GM19043 (cell line): ENCODE measurements at regions not wholly inside any gene's neighbourhood (a gene's known extent, or its start where the extent isn't known, plus 50 kb on each side); places are given as distances from the start of the nearest gene placed in this dataset.
"Not testable (repeated sequence)": the region's sequence is repeated elsewhere in the genome, so short reads cannot be mapped to it uniquely, and the experiment has no call there.

Experiments
- ATAC-seq: cut with Tn5 transposase; IDR thresholded peaks from one replicate; pipeline ENCODE4 v1.9.1; 2021; ENCODE audit warnings: low read depth; ENCODE audit not compliant: unreplicated experiment

DNA sequence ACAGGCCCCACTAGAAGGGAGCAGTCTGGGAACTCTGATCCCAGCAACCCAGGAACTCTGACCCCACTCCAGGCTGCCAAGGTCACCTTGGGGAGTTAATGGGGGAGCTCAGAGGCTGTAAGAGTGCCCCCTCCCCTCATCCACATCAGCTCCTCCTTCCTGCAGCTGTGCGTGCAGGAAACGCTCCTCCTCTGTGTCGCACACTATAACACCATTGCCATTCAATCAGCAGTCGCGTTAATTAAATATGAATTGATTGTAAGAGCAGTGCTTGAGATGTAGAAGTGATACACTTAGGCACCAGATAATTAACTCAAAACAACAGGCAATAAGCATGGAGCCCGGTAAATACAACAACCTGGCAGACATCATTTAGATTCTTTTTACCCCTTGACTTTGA is 205.7 kb downstream of the MATN1 start:
- ATAC-seq: not testable (repeated sequence)

DNA sequence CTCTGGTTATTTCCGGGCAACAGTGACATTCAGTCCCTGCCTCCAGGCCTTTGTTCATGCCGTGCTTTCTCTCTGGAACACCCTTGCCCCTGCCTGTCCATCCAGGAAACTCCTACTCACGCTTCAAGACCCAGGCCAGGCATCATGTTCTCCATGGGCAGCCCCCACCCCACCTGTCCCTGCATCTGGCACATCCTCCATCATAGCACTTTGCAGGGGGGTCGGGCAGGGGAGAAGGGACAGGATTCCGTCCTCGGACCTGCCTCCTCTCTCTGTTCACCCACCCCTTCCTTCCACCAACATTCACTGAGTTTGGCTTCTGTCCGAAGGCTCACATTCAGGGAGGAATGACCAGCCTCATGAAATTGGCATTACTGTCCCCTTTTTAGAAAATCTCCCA is 206.1 kb downstream of the MATN1 start:
- ATAC-seq: not testable (repeated sequence)

DNA sequence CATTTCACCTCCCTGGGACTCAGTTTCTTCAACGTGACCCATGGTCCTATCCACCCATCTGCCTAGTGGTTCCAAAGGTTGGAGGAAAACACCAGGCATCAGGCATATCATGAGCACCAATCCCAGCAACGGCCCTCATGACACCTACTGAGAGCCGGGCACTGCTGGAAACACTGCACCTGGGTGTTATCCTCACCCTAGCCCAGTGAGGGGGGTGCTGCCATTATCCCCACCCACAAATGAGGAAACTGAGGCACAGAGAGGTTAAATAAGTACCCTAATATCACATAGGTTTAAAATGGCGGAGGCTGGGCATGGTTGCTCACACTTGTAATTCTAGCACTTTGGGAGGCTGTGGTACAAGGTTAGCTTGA is 206.9 kb downstream of the MATN1 start:
- no peak for ATAC-seq

DNA sequence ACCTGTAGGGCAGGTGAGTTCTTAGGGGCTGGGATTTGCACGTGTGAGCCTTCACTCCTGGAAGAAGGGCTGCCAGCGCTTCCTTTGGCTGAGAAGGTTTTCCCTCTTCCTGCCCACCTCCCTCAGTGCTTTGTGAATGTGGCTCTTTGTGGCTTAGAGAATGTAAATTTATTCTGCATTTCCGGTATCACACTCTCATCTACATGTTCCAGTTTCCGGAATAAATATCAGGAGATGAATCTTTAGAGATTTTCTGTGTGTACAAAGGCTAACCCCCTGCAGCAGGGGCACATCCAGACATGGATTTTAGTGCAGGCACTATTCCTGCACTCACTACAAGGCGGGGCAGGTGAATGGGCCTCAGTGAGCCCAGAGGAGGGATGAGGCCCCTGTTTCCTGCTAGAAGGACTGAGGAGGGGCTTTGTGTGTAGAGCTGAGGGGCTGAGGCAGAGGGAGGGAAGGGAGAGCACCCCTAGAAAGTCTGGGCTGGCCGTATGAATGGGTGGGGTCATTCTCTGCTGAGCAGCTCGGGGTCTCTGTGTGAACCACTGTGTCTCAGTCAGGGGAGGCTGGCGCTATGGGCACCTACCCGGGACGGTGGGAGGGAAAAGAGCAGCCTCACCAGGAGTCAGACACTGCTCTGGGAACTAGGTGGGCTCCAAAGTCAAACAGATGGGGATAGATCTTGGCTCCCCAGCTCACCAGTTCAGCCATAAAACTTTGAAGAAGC is 207.5 kb downstream of the MATN1 start:
- ATAC-seq: no peak

DNA sequence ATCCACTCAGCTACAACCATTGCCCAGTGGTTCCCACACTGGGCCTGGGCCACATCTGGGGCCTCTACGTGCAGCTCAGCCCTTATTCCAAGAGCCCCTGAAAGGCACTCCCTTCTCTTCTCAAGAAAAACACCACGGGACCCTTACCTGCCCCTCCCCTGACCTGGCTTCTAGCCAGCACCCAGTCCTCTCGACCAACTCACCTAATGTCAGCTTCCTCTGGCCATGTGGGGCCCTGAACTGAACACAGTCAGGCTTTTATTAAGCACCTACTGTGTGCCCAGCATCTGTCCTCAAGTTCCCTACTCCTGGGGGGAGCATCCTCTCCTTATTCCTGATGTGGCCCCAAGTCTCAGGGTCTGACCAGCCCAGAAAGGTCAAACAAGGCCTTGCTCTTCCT is 208.4 kb downstream of the MATN1 start:
- ATAC-seq: no peak

DNA sequence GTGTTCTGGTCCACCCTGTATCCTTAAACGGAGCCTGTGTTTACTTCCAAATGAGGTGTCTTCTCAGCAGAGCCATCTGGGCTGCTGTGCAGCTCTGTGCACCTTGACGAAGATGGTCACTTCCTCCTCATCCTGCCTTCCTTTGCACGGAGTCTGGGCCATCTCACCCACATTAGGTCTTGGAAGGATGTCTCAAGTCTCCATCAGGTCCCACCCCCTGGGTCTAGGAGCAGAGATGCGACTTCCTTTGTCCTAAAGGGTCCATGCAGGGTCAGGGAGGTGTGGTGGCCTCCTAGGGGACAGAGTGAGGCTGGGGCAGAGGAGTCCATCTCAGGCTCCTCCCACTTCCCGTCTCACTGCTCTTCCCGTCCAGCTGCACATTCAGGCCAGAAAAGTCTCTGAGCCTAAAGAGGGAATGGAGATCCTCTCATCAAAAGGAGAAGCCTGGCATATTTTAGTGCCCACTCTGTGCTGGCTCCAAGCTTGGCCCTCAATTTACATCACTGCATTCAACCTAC is 209.2 kb downstream of the MATN1 start:
- no peak for ATAC-seq

DNA sequence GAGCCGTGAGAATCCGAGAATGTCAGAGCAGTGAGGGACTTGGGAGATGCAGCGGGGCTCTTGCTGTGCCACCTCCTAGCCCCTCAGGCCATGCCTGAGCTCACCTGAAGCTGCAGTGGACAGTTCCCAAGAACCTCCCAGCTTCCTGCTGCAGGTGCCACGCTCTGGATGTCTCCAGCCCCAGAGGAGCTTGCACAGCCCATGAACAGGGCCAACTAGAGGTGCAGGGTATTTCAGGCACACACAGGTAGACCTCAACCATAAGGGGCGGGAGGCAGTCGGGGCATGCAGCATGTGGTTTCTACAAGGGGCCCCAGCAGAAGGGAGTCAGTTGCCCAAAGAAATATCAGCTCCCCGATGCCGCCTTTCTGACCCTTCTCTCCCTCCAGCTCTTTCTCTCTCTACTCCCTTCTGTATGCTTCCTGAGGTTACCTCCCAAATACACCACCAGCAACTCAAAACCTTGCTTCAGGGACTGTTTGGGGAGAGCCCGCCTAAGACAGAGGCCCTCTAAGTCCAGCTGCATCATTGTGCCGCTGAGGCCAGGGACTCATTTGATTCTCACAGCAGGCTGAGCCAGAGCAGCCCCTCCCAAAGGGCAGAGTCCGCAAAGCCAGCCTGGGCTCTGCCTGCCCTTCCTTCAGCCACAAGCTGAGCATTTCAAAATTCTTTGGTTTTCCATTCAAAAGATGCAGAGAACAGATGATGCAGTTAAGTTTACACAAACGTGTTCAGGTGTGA is 209.8 kb downstream of the MATN1 start:
- ATAC-seq: no peak

DNA sequence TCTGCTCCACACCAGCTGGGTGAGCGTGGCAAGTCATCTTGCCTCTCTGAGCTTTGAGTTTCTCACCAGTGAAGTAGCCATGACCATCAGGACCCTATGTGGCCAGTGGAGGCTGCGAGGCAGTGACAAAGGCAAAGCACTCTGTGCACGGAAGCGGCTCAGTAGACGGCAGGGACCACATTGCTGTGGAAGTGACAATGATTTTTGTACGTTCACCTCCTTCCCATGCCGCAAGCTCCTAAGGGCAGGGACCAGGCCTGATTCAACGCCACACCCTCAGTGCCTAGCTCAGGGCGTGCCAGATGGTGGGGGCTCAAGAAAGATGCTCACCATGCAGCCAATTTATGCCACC is 210.5 kb downstream of the MATN1 start:
- ATAC-seq: no peak

DNA sequence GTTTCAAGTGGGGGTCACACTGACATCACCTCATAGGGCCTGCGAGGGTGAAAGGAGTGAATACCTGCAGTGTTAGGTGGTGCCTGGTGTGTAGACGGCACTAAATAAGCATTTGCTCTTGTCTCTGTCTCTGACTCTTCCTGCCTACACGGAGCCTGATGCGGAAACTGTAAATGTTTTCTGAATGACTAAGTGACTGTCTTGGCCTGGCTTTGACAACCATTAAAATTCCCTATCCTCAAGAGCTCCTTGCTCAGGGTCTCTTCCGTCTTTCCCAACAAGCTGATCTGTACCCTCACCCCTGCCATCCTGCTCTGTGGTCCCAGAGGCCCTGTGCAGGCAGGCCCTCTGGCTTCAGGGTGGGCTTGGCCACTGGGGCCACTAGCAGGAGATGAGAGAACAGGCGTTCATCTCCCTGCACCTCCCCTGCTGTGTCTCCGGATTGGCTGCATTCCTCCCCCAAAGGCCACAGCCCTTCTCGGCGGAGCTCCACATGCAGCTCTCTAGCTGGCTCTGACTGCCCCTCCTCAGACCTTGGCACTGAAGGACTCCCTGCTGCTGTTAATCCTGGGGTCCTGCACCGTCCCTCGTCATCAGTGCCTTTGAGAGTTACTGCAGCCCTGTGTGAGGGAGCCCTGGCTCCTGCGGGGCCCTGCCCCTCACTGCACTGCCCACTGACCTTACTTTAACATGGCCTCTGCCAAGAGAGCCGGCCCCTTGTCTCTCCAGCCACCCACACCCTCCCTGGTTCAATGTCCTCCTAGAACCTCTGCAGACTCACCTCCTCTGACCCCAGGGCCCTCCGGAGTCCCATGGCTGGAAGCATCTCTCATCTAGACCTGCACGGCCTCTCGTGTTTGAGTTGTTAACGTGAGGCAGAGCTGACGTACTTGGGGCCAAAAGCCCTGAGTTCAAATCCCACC is 211.1 kb downstream of the MATN1 start:
- ATAC-seq: no peak

DNA sequence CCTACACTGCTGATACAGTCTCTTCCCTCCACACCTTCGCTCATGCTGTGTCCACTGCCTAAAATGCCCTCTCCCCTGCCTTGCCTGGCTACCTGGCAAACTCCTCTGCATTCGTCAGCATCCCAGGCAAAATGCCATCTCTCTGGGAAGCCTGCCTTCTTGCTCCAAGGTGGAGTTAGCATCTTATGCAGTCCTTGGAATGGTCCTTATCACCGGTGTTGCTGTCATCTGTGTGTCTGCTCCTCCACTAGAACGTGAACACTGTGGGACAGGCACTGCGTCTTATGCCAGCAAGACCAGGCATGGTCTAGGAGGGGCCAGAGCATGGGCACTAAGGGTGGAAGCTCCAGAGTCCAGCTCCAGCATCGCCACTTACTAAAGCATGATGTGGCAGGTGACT is 211.8 kb downstream of the MATN1 start:
- ATAC-seq: no peak

DNA sequence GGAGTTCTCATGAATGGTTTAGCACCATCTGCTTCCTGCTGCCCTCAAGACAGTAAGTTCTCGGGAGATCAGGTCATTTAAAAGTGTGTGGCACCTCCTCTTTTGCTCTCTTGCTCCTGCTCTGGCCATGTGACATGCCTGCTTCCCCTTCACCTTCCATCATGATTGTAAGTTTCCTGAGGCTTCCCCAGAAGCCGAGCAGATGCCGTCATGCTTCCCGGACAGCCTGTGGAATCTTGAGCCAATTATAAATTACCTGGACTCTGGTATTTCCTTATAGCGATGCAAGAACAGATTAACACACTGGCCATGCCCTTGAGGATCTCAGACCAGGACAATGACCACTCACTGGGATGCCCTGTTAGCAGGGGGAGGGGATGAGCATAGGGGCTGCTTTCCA is 212.3 kb downstream of the MATN1 start:
- no peak for ATAC-seq

DNA sequence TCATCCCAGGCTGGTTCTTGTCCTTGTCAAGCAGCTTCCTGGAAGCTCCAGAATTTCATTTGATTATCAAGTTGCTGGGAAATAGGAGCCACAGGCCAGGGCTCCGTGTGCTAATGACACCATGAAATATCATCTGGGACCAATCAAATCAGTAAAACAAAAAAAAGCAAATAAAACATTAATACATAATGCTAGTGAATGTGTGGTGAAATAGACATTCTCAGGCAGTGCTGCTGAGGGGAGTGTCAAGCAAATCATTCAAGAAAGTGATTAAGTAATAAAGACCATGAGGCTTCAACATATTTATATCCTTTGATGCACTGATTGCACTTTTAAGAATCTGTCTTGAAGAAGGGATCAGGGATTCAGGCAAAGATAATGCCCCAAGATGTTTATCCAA is 213.7 kb downstream of the MATN1 start:
- ATAC-seq: no peak

DNA sequence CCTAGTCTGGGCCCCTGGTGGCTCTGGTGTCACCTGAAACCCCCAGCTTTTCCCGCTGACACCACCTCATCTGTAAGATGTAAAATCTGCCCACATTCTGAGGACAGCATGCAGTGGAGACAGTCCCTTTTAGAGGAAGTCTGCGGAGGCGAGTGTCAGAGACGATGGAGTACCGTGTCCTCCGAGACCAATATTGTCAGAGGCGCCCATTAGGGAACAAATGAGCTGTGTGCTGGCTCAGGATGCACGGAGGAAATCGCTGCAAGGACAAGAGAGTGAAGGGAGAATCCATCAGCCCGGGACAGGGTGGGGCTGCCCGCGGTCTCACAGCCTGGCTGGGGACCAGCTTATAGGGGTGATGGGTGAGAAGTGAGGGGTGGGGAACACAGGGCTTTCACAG is 214.8 kb downstream of the MATN1 start:
- no peak for ATAC-seq

DNA sequence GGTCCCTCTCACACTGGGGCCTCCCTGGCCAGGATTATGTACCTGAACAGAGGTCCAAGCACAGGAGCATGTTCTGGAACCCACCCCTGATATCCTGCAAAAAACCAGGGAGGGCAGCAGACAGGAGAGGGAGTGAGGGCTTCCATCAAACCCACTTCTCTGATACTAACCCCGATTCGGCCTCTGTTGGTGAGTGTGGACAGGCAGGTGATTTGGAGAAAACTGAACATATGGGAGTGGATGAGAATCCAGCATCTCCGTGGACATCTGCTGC is 215.3 kb downstream of the MATN1 start:
- no peak for ATAC-seq

DNA sequence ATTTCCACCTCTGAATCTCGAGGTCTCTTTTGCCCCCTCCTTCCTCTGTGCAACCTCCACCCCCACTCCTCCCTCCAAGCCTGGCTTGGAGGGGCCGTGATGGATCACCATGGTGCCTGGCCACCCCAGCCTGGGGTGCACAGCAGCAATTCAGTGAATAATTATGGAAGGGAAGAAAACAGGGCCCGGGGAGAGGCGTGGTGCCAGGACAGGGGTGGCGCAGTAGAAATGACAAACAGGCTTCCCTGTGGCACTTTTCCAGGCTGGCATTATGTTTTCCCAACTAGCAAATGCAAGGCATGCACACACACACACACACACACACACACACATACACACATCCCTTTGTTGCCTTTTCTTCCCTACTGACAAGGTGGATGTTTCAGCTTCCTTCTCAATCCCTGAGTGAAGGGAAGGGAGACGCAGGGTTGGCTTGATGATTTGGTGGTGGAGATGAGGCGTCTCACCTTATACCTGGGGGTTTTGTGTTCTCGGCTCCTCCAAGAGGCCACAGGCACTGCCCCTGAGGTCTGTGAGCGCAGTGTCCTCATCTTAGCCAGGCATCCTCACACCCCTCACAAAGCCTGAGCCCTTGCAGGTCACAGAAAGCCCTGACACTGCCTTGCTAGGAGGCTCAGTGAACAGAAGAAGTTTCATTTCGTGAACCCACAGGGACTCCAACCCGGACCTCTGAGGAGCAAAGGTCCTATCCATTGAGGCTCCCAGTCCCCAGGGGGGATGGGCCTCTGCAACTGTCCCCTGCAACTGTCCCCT is 215.8 kb downstream of the MATN1 start:
- ATAC-seq: no peak

DNA sequence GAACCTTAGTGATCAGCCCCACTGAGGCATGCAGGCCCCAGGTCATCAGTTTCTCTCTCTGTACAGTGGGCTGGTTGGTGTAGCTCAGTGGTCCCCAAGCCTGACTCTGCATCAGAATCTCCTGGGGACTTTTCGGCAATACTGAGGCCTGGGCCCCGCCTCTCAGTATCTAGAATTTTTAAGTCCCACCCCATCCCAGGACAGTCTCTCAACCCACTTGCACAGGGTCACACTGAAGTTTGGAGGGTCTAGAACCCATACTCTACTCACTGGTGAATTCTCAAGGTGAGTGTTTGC is 216.4 kb downstream of the MATN1 start:
- ATAC-seq: no peak

DNA sequence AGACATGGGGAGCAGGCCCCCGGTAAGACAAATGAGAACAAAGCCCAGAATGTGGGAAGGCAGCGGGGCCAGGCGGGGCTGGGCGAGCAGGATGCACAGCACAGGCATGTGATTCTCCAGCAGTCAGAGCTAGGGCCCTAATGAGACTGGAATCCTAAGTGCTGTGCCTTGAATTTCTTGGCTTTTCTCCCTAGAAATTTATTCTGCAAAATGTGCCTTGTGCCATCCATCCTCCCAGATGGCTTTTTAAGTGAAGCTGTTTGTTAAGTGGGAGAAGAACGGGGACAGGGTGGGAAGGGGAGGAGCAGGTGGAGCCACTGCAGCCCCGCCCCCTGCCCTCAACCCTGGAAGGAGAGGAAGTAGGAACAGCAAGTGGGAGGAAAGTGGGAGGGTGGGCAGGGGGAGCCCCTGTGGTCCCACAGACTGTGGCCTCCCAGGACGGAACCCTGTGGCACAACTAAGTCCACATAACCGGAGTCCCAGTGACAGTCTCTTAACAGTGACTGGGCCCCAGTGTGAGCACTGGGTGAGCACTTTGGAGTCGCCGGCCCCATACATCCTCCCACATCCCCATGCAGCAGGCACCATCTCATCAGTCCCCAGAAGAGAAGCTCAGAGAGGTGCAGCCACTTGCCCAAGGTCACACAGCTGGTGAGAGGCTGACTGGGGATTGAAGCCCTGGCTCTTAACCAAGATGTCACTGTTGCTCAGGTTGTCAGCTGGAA is 216.9 kb downstream of the MATN1 start:
- no peak for ATAC-seq

DNA sequence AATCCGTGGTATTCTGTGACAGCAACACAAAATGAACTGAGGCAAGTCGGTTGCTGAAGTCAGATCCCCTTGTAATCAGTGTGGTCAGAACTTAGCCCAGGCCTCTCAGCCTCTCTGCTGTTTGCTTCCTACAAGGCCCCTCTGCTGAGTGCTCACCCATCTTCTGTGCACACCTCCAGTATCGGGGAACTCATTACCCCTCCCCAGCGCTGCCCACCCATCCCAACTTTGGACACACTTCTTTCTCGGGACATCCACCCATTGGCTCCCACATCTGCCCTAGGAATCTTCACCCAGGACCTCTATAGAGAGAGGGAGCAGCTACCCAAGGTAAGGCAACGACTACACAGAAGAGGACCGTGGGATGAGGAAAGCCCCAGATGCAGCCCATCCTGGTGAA is 217.5 kb downstream of the MATN1 start:
- ATAC-seq: no peak

DNA sequence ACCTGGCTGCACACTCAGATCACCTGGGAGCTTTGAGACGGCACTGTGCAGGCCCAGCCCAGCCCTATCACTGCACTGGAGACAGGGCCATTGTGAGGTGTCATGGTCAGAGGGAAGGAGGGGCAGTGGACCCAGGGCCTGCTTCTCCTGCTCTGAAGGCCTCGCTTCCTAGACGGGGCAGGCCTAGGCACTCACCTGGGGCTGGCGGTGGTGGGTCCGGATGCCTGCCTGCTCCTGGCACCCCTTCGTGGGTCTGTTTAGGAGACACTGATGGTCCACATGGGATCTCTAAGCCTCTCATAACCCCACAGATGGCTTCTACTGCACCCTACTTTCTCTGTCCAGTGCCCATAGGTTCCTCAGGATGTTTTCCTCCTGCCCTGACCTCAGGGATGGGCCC is 230.9 kb downstream of the MATN1 start:
- no peak for ATAC-seq

DNA sequence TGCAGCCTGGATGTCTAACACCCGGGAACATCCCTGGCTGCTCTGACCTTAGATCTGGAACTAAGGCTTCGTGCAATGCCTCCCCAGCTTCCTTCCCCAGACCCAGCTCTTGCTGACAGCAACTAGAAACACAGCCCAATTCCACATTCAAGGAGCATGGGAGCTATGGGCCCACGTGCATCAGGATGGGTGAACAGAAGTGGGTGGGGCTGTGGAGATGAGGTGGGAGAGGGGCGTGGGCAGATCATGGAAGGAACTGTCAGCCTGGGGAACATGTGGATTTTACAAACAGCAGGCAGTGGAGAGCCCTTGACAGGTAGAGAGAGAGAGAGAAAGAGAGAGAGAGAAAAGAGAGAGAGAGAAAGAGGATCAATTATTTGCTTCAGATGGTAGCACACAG is 231.6 kb downstream of the MATN1 start:
- ATAC-seq: no peak
